Ovary (tissue), 3 donors: ENCODE measurements at regions not wholly inside any gene's neighbourhood (a gene's known extent, or its start where the extent isn't known, plus 50 kb on each side); places are given as distances from the start of the nearest gene placed in this dataset.

ENCODE experiments used
- EP300 ChIP-seq: sonication (generic); formaldehyde crosslinking; IDR thresholded peaks from one replicate; pipeline ENCODE4 v1.6.1; 2017; ENCODE audit warnings: antibody characterized with exemption
- TF ChIP-seq, protein P1 (sequence below), 3 donors: fragments of 450-650 bp in 2 of 3; fragments of 200-600 bp in 1 of 3; IDR thresholded peaks; one replicate each; pipeline versions ENCODE4 v1.5.1 to v1.8.0; 2016 to 2022; ENCODE audit warnings: antibody characterized with exemption in 3 of 3, mild to moderate bottlenecking in 1 of 3
- donor health status: DM: no; HTN: no; CAD: no.

DNA sequence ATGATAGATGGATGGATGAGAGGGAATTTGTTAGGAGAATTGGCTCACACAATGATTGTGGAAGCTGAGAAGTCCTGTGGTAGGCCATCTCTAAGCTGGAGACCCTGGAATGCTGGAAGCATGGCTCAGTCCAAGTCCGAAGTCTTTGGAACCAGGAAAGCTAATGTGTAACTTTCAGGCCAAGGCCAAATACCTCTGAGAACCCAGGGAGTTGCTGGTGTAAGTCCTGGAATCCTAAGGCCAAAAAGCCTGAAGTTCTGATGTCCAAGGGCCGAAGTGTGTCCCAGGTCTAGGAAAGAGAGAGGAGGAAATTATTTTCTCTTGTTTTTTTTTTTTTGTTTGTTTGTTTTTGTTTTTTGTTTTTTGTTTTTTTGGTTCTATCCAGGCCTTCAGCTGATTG, 492.2 kb upstream of the GCFC2 start:
- TF ChIP-seq, protein P1, sequence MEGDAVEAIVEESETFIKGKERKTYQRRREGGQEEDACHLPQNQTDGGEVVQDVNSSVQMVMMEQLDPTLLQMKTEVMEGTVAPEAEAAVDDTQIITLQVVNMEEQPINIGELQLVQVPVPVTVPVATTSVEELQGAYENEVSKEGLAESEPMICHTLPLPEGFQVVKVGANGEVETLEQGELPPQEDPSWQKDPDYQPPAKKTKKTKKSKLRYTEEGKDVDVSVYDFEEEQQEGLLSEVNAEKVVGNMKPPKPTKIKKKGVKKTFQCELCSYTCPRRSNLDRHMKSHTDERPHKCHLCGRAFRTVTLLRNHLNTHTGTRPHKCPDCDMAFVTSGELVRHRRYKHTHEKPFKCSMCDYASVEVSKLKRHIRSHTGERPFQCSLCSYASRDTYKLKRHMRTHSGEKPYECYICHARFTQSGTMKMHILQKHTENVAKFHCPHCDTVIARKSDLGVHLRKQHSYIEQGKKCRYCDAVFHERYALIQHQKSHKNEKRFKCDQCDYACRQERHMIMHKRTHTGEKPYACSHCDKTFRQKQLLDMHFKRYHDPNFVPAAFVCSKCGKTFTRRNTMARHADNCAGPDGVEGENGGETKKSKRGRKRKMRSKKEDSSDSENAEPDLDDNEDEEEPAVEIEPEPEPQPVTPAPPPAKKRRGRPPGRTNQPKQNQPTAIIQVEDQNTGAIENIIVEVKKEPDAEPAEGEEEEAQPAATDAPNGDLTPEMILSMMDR (IDR thresholded peaks at IDR 0.05), result no peak
- no peak for TF ChIP-seq EP300
